ENCODE measurements at regions not wholly inside any gene's neighbourhood (a gene's known extent, or its start where the extent isn't known, plus 50 kb on each side); places are given as distances from the start of the nearest gene placed in this dataset.

GRCh38 chr1:79817031-79817560 lies 810.6 kb upstream of the ADGRL4 start:
- intact Hi-C loops (cut with DNase I) = no loop called here
- DNase-seq (no peak), ATAC-seq (no peak)
- 49% methylated on average over 4 of the region's 4 CpGs for WGBS (ENCODE audit: insufficient coverage, low coverage, low lambda C conversion rate, missing lambda C conversion rate)
- H3K27ac ChIP-seq = no peak overlapping the region
- TF ChIP-seq POLR2A (IDR thresholded peaks at IDR 0.05) (no peak), CTCF (IDR thresholded peaks at IDR 0.05) (no peak)
- no peaks in the 10 kb centered on the region for H3K4me1 ChIP-seq
- no peaks in the 10 kb centered on the region for H3K9me3 ChIP-seq
- no peak overlapping the region for H3K4me3 ChIP-seq
- H3K36me3 ChIP-seq = no peaks in the 10 kb centered on the region
- no peaks in the 10 kb centered on the region for H3K27me3 ChIP-seq

GRCh38 chr1:79815115-79815514 lies 808.6 kb upstream of the ADGRL4 start:
- ATAC-seq = no peak
- Histone ChIP-seq H3K4me3 (no peak overlapping the region), H3K9me3 (no peaks in the 10 kb centered on the region), H3K27ac (no peak overlapping the region), H3K4me1 (no peaks in the 10 kb centered on the region), H3K36me3 (no peaks in the 10 kb centered on the region), H3K27me3 (no peaks in the 10 kb centered on the region)
- intact Hi-C loops (cut with DNase I) = no loop called here
- no peak for DNase-seq
- WGBS (ENCODE audit: insufficient coverage, low coverage, low lambda C conversion rate, missing lambda C conversion rate) = 68% methylated on average over 3 of the region's 3 CpGs
- TF ChIP-seq POLR2A (IDR thresholded peaks at IDR 0.05) = no peak
- TF ChIP-seq CTCF (IDR thresholded peaks at IDR 0.05) = no peak

GRCh38 chr1:79811173-79811572 lies 804.6 kb upstream of the ADGRL4 start:
- no peak for DNase-seq
- intact Hi-C loops (cut with DNase I) = no loop called here
- H3K27me3 ChIP-seq = no peaks in the 10 kb centered on the region
- no peak overlapping the region for H3K27ac ChIP-seq
- no peaks in the 10 kb centered on the region for H3K9me3 ChIP-seq
- 46% methylated on average over 3 of the region's 3 CpGs for WGBS (ENCODE audit: insufficient coverage, low coverage, low lambda C conversion rate, missing lambda C conversion rate)
- no peak for ATAC-seq
- no peaks in the 10 kb centered on the region for H3K4me1 ChIP-seq
- H3K4me3 ChIP-seq = no peak overlapping the region
- H3K36me3 ChIP-seq = no peaks in the 10 kb centered on the region
- no peak for TF ChIP-seq POLR2A (IDR thresholded peaks at IDR 0.05)
- no peak for TF ChIP-seq CTCF (IDR thresholded peaks at IDR 0.05)

- no peak overlapping the region for H3K4me3 ChIP-seq
Observed at GRCh38 chr1:79808816-79809475, 802.4 kb upstream of the ADGRL4 start.

More at GRCh38 chr1:79808816-79809475, 802.4 kb upstream of the ADGRL4 start:
- no peak overlapping the region for H3K27ac ChIP-seq
- WGBS (ENCODE audit: insufficient coverage, low coverage, low lambda C conversion rate, missing lambda C conversion rate) = 42% methylated on average over 3 of the region's 3 CpGs
- H3K36me3 ChIP-seq = no peaks in the 10 kb centered on the region
- no peaks in the 10 kb centered on the region for H3K4me1 ChIP-seq
- no peak for TF ChIP-seq POLR2A (IDR thresholded peaks at IDR 0.05)
- no peak for TF ChIP-seq CTCF (IDR thresholded peaks at IDR 0.05)
- intact Hi-C loops (cut with DNase I) = no loop called here
- ATAC-seq (no peak), DNase-seq (no peak)
- no peaks in the 10 kb centered on the region for H3K9me3 ChIP-seq
- no peaks in the 10 kb centered on the region for H3K27me3 ChIP-seq

Measured in right lobe of liver (tissue), 6 donors.